Cardiac muscle cell (in vitro differentiated cells and primary cell): ENCODE measurements at regions not wholly inside any gene's neighbourhood (a gene's known extent, or its start where the extent isn't known, plus 50 kb on each side); places are given as distances from the start of the nearest gene placed in this dataset.

Experiments
- DNase-seq, 2 donors: peaks; one replicate each; pipeline versions ENCODE4 v3.0.0 to v3.0.0-alpha.2; 2010 to 2017; ENCODE audit warnings: low read depth in 1 of 2, low spot score in 1 of 2
- H3K27ac ChIP-seq: fragments of 200-600 bp; sonication (generic); 2 replicates; pipeline ENCODE4 v1.5.1; 2016
- H3K27me3 ChIP-seq: fragments of 200-600 bp; sonication (generic); 2 replicates; pipeline ENCODE4 v1.6.0; 2016; ENCODE audit warnings: control low read depth
- H3K36me3 ChIP-seq: fragments of 200-600 bp; sonication (generic); 2 replicates; pipeline ENCODE4 v1.5.1; 2016; ENCODE audit warnings: control low read depth
- H3K4me1 ChIP-seq: fragments of 200-600 bp; sonication (generic); 2 replicates; pipeline ENCODE4 v1.8.1; 2017; ENCODE audit warnings: low read depth, mild to moderate bottlenecking, mixed run types
- H3K4me3 ChIP-seq: fragments of 200-600 bp; sonication (generic); 2 replicates; pipeline ENCODE4 v1.5.1; 2016; ENCODE audit warnings: mild to moderate bottlenecking
- H3K9me3 ChIP-seq: fragments of 200-600 bp; sonication (generic); 2 replicates; pipeline ENCODE4 v1.5.1; 2017; ENCODE audit warnings: low read depth, mild to moderate bottlenecking, control low read depth
- CTCF ChIP-seq: IDR thresholded peaks from 2 replicates; pipeline ENCODE4 v1.5.1; 2012; ENCODE audit warnings: low read depth, mild to moderate bottlenecking, low read length

- H3K36me3 ChIP-seq, result no peaks in the 10 kb centered on the region
- no peaks in the 10 kb centered on the region for H3K27me3 ChIP-seq
- no peaks in the 10 kb centered on the region for H3K4me1 ChIP-seq
- H3K9me3 ChIP-seq, result no peaks in the 10 kb centered on the region
- DNase-seq, result no peak
- no peak overlapping the region for H3K4me3 ChIP-seq
- TF ChIP-seq CTCF, result no peak
- no peak overlapping the region for H3K27ac ChIP-seq
These were observed 118.5 kb upstream of the ARHGAP20 start for GRCh38 chr11:110830747-110831146.

DNA sequence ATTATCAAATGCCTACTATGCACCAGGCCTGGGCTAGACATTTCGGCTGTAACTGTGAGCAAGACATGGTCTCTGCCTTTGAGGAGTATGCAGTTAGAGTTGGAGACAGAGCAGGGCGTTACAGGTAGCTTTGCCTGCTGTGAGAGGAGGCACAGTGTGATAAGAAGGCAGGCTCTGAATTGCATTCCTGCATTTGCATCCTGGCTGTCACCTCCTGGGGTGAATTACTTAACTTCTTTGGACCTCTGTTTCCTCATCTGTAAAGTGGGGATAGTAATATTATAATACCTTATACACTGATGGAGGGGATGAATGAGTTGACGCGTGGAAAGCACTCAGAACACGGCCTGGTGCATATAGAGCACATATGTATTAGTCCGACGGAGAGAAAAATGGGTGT lies 118.1 kb upstream of the ARHGAP20 start:
- DNase-seq, result no peak
- Histone ChIP-seq H3K4me3 (no peak overlapping the region), H3K27me3 (no peaks in the 10 kb centered on the region), H3K36me3 (no peaks in the 10 kb centered on the region), H3K4me1 (no peaks in the 10 kb centered on the region), H3K27ac (no peak overlapping the region), H3K9me3 (no peaks in the 10 kb centered on the region)
- TF ChIP-seq CTCF, result no peak

DNA sequence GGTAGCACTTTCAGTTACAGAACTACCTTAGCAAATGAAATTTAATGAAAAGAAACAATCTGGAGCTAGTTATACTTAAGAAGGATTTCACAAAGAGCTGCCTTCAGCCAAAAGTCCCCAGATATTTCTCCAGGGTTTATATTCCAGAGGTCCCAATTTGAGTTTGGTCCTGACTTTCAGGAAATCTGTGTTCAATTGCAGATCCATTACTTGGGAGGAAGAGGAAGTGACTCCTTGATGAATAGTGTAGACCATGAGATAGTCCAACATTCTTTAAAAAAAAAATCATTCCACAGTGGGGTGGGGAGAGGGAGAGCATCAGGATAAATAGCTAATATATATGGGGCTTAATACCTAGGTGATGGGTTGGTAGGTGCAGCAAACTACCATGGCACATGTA lies 117.6 kb upstream of the ARHGAP20 start:
- Histone ChIP-seq H3K27me3 (no peaks in the 10 kb centered on the region), H3K27ac (no peak overlapping the region), H3K4me3 (no peak overlapping the region), H3K4me1 (no peaks in the 10 kb centered on the region), H3K9me3 (no peaks in the 10 kb centered on the region), H3K36me3 (no peaks in the 10 kb centered on the region)
- TF ChIP-seq CTCF, result no peak
- no peak for DNase-seq

DNA sequence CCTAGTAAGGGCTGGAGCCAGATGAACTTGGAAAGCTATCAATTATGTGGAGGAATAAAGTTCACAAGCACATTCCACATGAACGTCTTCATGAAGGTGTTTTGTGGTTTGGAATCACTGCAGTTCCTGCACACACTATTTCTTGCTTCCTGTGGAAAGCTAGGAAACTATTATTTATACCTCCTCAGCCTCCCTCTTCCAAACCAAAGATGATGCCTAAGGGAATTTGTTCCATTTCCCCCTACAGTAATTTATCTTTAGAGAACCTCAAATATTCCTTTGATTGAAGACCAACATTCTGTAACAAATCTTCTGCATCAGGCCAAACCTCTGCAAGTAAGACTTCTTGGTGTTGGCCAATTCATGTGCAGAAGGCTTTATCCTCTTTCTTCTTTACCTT lies 115.8 kb upstream of the ARHGAP20 start:
- Histone ChIP-seq H3K27ac (no peak overlapping the region), H3K9me3 (no peaks in the 10 kb centered on the region), H3K4me3 (no peak overlapping the region), H3K4me1 (no peaks in the 10 kb centered on the region), H3K36me3 (no peaks in the 10 kb centered on the region), H3K27me3 (no peaks in the 10 kb centered on the region)
- no peak for TF ChIP-seq CTCF
- DNase-seq, result no peak

GRCh38 chr11:110827276-110827675 lies 115.0 kb upstream of the ARHGAP20 start:
- Histone ChIP-seq H3K9me3 (no peaks in the 10 kb centered on the region), H3K4me1 (no peaks in the 10 kb centered on the region)
- TF ChIP-seq CTCF, result no peak

More at GRCh38 chr11:110827276-110827675, 115.0 kb upstream of the ARHGAP20 start:
- Histone ChIP-seq H3K27ac (no peak overlapping the region), H3K4me3 (no peak overlapping the region), H3K36me3 (no peaks in the 10 kb centered on the region), H3K27me3 (no peaks in the 10 kb centered on the region)
- no peak for DNase-seq
